Activated CD4-positive, alpha-beta T cell treated with anti-CD3 and anti-CD28 coated beads, Interleukin-2, amount 50 U/mL, for 48 hours (primary cell): ENCODE measurements at regions not wholly inside any gene's neighbourhood (a gene's known extent, or its start where the extent isn't known, plus 50 kb on each side); places are given as distances from the start of the nearest gene placed in this dataset.
"Not testable (repeated sequence)": the region's sequence is repeated elsewhere in the genome, so short reads cannot be mapped to it uniquely, and the experiment has no call there.

Source experiments
- DNase-seq, 2 experiments: peaks; one replicate each; pipeline ENCODE4 v3.0.0-alpha.2; 2020

GRCh38 chr12:25424211-25424731 lies 128.8 kb downstream of the LMNTD1 start:
- no peak for DNase-seq

- DNase-seq: no peak
Measured at GRCh38 chr12:25423355-25424050, 129.6 kb downstream of the LMNTD1 start.

GRCh38 chr12:25422241-25422640 lies 130.8 kb downstream of the LMNTD1 start:
- no peak for DNase-seq

GRCh38 chr12:25421651-25422167 lies 131.4 kb downstream of the LMNTD1 start:
- DNase-seq: no peak

- DNase-seq: no peak
Measured at GRCh38 chr12:25420116-25420515, 133.0 kb downstream of the LMNTD1 start.

GRCh38 chr12:25419595-25419994 lies 133.5 kb downstream of the LMNTD1 start:
- DNase-seq: no peak

GRCh38 chr12:25417071-25417470 lies 136.0 kb downstream of the LMNTD1 start:
- DNase-seq: no peak

- DNase-seq: no peak
Measured at GRCh38 chr12:25416516-25416915, 136.6 kb downstream of the LMNTD1 start.

GRCh38 chr12:25415004-25415403 lies 138.1 kb downstream of the LMNTD1 start:
- DNase-seq: no peak

- no peak for DNase-seq
Measured at GRCh38 chr12:25412735-25413134, 140.3 kb downstream of the LMNTD1 start.

- DNase-seq: no peak
Measured at GRCh38 chr12:25404955-25405354, 148.1 kb downstream of the LMNTD1 start.

- no peak for DNase-seq
Measured at GRCh38 chr12:25401547-25402345, 151.0 kb upstream of the KRAS start.

- DNase-seq: no peak
Measured at GRCh38 chr12:25397001-25397400, 146.3 kb upstream of the KRAS start.

GRCh38 chr12:25395227-25395626 lies 144.5 kb upstream of the KRAS start:
- DNase-seq: no peak

GRCh38 chr12:25394775-25395174 lies 144.0 kb upstream of the KRAS start:
- not testable (repeated sequence) for DNase-seq

- DNase-seq: no peak
Measured at GRCh38 chr12:25394025-25394424, 143.3 kb upstream of the KRAS start.

- DNase-seq: not testable (repeated sequence)
Measured at GRCh38 chr12:25391346-25391745, 140.6 kb upstream of the KRAS start.

- DNase-seq: peak; percentile 47 to 62
Measured at GRCh38 chr12:25388183-25388582, 137.5 kb upstream of the KRAS start.

- DNase-seq: no peak
Measured at GRCh38 chr12:25387732-25388050, 137.0 kb upstream of the KRAS start.

- peak; percentile 64 to 78 for DNase-seq
Measured at GRCh38 chr12:25386831-25387731, 136.4 kb upstream of the KRAS start.

GRCh38 chr12:25384893-25385248 lies 134.1 kb upstream of the KRAS start:
- DNase-seq: no peak

GRCh38 chr12:25384038-25384892 lies 133.5 kb upstream of the KRAS start:
- no peak for DNase-seq
